H1 (cell line): ENCODE measurements at regions not wholly inside any gene's neighbourhood (a gene's known extent, or its start where the extent isn't known, plus 50 kb on each side); places are given as distances from the start of the nearest gene placed in this dataset.

Experiments
- CTCF ChIA-PET: fragments of 300-600 bp; sonication (Branson Sonifier 250); formaldehyde crosslinking; loops from one replicate; lab custom pipeline; 2021; ENCODE audit not compliant: partially characterized antibody; lab: Charles Lee
- POLR2A ChIA-PET: fragments of 300-600 bp; sonication (Branson Sonifier 250); formaldehyde crosslinking; loops from one replicate; lab custom pipeline; 2021; ENCODE audit warnings: inconsistent platforms; ENCODE audit not compliant: partially characterized antibody; lab: Charles Lee
- DNase-seq, 2 experiments: peaks; one replicate each; pipeline versions ENCODE4 v3.0.0 to v3.0.0-alpha.2; 2010 to 2022; ENCODE audit warnings: low spot score in 2 of 2, low read depth in 1 of 2, mixed read lengths in 1 of 2
- FAIRE-seq: peaks from 2 replicates; lab custom pipeline; 2011; peaks lifted over from hg19 to GRCh38; lab: Jason Lieb, UNC
- H2AFZ ChIP-seq: 2 replicates; pipeline ENCODE4 v1.8.1; 2012; ENCODE audit warnings: low read length, inconsistent platforms
- H2AK5ac ChIP-seq: 2 replicates; pipeline ENCODE4 v1.6.1; 2013; ENCODE audit warnings: low read depth, low read length
- H2BK120ac ChIP-seq: replicated peaks from 2 replicates; pipeline ENCODE3; 2013; ENCODE audit warnings: low read depth, low read length, inconsistent platforms
- H2BK12ac ChIP-seq: 2 replicates; pipeline ENCODE4 v1.6.1; 2013; ENCODE audit warnings: low read depth, low read length
- H2BK15ac ChIP-seq: 2 replicates; pipeline ENCODE4 v1.6.1; 2013; ENCODE audit warnings: low read length
- H2BK20ac ChIP-seq: 2 replicates; pipeline ENCODE4 v1.6.1; 2013; ENCODE audit warnings: low read length
- H2BK5ac ChIP-seq: 2 replicates; pipeline ENCODE4 v1.6.1; 2013; ENCODE audit warnings: low read depth, low read length
- H3K14ac ChIP-seq: 2 replicates; pipeline ENCODE4 v1.6.1; 2013; ENCODE audit warnings: inconsistent platforms; ENCODE audit not compliant: insufficient read length
- H3K18ac ChIP-seq: 2 replicates; pipeline ENCODE4 v1.6.1; 2013; ENCODE audit warnings: low read length; ENCODE audit errors: extremely low read depth
- H3K23ac ChIP-seq: 2 replicates; pipeline ENCODE4 v1.6.1; 2013; ENCODE audit warnings: inconsistent platforms; ENCODE audit not compliant: insufficient read length
- H3K23me2 ChIP-seq: 2 replicates; pipeline ENCODE4 v1.6.1; 2013; ENCODE audit warnings: low read depth, low read length
- H3K27ac ChIP-seq: 2 replicates; pipeline ENCODE4 v1.6.1; 2011; ENCODE audit warnings: low read depth, low read length, inconsistent platforms
- H3K27me3 ChIP-seq, 4 experiments: replicated peaks in 1 of 4; 1 replicate in 1 of 4; 2 replicates in 3 of 4; pipeline versions ENCODE4 v1.6.1 to v1.8.1; 2011 to 2013; ENCODE audit warnings: low read length in 3 of 4, mild to moderate bottlenecking in 3 of 4, inconsistent platforms in 2 of 4, mixed read lengths in 2 of 4, moderate library complexity in 1 of 4; ENCODE audit not compliant: control insufficient read depth in 3 of 4, insufficient read depth in 3 of 4; ENCODE audit errors: extremely low read depth in 1 of 4
- H3K36me3 ChIP-seq, 4 experiments: 2 replicates each; pipeline versions ENCODE4 v1.6.1 to v1.8.1; 2011 to 2013; ENCODE audit warnings: mild to moderate bottlenecking in 4 of 4, low read length in 3 of 4, moderate library complexity in 2 of 4, control low read depth in 1 of 4, inconsistent platforms in 1 of 4; ENCODE audit not compliant: insufficient read depth in 4 of 4, control insufficient read depth in 2 of 4
- H3K4ac ChIP-seq: replicated peaks from 2 replicates; pipeline ENCODE3; 2013; ENCODE audit warnings: low read length, low read depth, mixed read lengths, inconsistent platforms; ENCODE audit not compliant: insufficient read length
- H3K4me1 ChIP-seq, 4 experiments: replicated peaks in 1 of 4; 1 replicate in 1 of 4; 2 replicates in 3 of 4; pipeline versions ENCODE4 v1.6.1 to v1.8.1; 2011 to 2013; ENCODE audit warnings: low read length in 3 of 4, inconsistent platforms in 2 of 4, mixed read lengths in 1 of 4; ENCODE audit not compliant: insufficient read depth in 4 of 4, control insufficient read depth in 3 of 4
- H3K4me2 ChIP-seq, 2 experiments: 2 replicates each; pipeline versions ENCODE4 v1.6.1 to v1.8.1; 2011 to 2013; ENCODE audit warnings: low read depth in 2 of 2, low read length in 2 of 2, control low read depth in 1 of 2, inconsistent platforms in 1 of 2, mild to moderate bottlenecking in 1 of 2; ENCODE audit not compliant: insufficient read depth in 1 of 2
- H3K4me3 ChIP-seq, 4 experiments: fragments of 200-600, 300-600 bp in 1 of 4; sonication (generic), shearing (Covaris generic), sonication (Bioruptor Twin) in 1 of 4; 2 replicates each; pipeline versions ENCODE4 v1.5.1 to v1.8.1; 2011 to 2016; ENCODE audit warnings: low read length in 4 of 4, low read depth in 3 of 4, control low read depth in 2 of 4, inconsistent platforms in 2 of 4, mild to moderate bottlenecking in 2 of 4, mixed read lengths in 1 of 4, moderate library complexity in 1 of 4; ENCODE audit not compliant: insufficient read depth in 2 of 4; ENCODE audit errors: extremely low read depth in 1 of 4
- H3K56ac ChIP-seq: replicated peaks from 2 replicates; pipeline ENCODE3; 2013; ENCODE audit warnings: low read depth, mild to moderate bottlenecking, mixed read lengths, low read length, inconsistent platforms; ENCODE audit not compliant: insufficient read length
- H3K79me1 ChIP-seq: 2 replicates; pipeline ENCODE4 v1.6.1; 2013; ENCODE audit warnings: low read depth, low read length, control low read depth
- H3K79me2 ChIP-seq, 2 experiments: 2 replicates each; pipeline versions ENCODE4 v1.6.1 to v1.8.1; 2012 to 2013; ENCODE audit warnings: low read length in 2 of 2, mild to moderate bottlenecking in 2 of 2, inconsistent platforms in 1 of 2; ENCODE audit not compliant: insufficient read depth in 2 of 2, control insufficient read depth in 1 of 2
- H3K9ac ChIP-seq, 4 experiments: replicated peaks in 1 of 4; 1 replicate in 1 of 4; 2 replicates in 3 of 4; pipeline versions ENCODE4 v1.6.1 to v1.8.1; 2011 to 2013; ENCODE audit warnings: low read depth in 3 of 4, low read length in 3 of 4, control low read depth in 2 of 4, mild to moderate bottlenecking in 2 of 4, moderate library complexity in 2 of 4, inconsistent platforms in 1 of 4; ENCODE audit errors: extremely low read depth in 1 of 4
- H3K9me3 ChIP-seq, 2 experiments: 2 replicates each; pipeline versions ENCODE4 v1.6.1 to v1.8.1; 2012 to 2013; ENCODE audit warnings: mild to moderate bottlenecking in 2 of 2, moderate library complexity in 2 of 2, control low read depth in 1 of 2, inconsistent platforms in 1 of 2, low read depth in 1 of 2, low read length in 1 of 2, mixed read lengths in 1 of 2; ENCODE audit not compliant: insufficient read depth in 2 of 2
- H4K20me1 ChIP-seq, 2 experiments: replicated peaks in 1 of 2; 2 replicates each; pipeline versions ENCODE3 to v1.8.1; 2011 to 2013; ENCODE audit warnings: inconsistent platforms in 2 of 2, low read length in 2 of 2, mild to moderate bottlenecking in 1 of 2; ENCODE audit not compliant: insufficient read depth in 2 of 2, control insufficient read depth in 1 of 2
- H4K5ac ChIP-seq: 2 replicates; pipeline ENCODE4 v1.6.1; 2013; ENCODE audit warnings: low read length, low read depth, mixed read lengths, inconsistent platforms; ENCODE audit not compliant: insufficient read length
- H4K8ac ChIP-seq: 2 replicates; pipeline ENCODE4 v1.8.0; 2013; ENCODE audit warnings: mild to moderate bottlenecking, moderate library complexity, low read length, inconsistent platforms; ENCODE audit not compliant: insufficient read depth; ENCODE audit errors: extremely low read depth
- H4K91ac ChIP-seq: replicated peaks from 2 replicates; pipeline ENCODE3; 2013; ENCODE audit warnings: low read length, mixed read lengths, inconsistent platforms; ENCODE audit not compliant: insufficient read length
- CHD2 ChIP-seq: IDR thresholded peaks from 2 replicates; pipeline ENCODE4 v1.6.1; 2012; ENCODE audit warnings: low read length, improper control_type of control experiment
- JUN ChIP-seq: IDR thresholded peaks from 2 replicates; pipeline ENCODE4 v1.6.1; 2011; ENCODE audit warnings: low read depth, mild to moderate bottlenecking, improper control_type of control experiment, low read length
- JUND ChIP-seq: IDR thresholded peaks from 2 replicates; pipeline ENCODE4 v1.6.1; 2011; ENCODE audit warnings: mild to moderate bottlenecking, improper control_type of control experiment, low read length
- KDM1A ChIP-seq: fragments of 200-600, 300-600 bp; sonication (generic); IDR thresholded peaks from 2 replicates; pipeline ENCODE4 v1.7.1; 2016; ENCODE audit warnings: mild to moderate bottlenecking, low read length, borderline replicate concordance
- NANOG ChIP-seq: IDR thresholded peaks from 2 replicates; pipeline ENCODE4 v1.6.1; 2011; ENCODE audit warnings: low read length, low read depth, mild to moderate bottlenecking, inconsistent platforms; ENCODE audit not compliant: insufficient read depth, poor library complexity, severe bottlenecking
- NRF1 ChIP-seq: IDR thresholded peaks from 2 replicates; pipeline ENCODE4 v1.6.1; 2011; ENCODE audit warnings: mild to moderate bottlenecking, low read depth, low read length, improper control_type of control experiment
- PHF8 ChIP-seq: fragments of 200-600 bp; sonication (generic); conservative IDR thresholded peaks from 2 replicates; pipeline ENCODE4 v1.7.1; 2012; ENCODE audit warnings: low read depth, mild to moderate bottlenecking, inconsistent platforms, low read length, moderate library complexity
- SP1 ChIP-seq: IDR thresholded peaks from 2 replicates; pipeline ENCODE4 v1.6.1; 2011; ENCODE audit warnings: low read depth, low read length
- SUZ12 ChIP-seq: fragments of 200-600 bp; sonication (generic); IDR thresholded peaks from 2 replicates; pipeline ENCODE4 v1.6.1; 2012; ENCODE audit warnings: mild to moderate bottlenecking, inconsistent platforms, low read length, moderate library complexity, mixed read lengths
- TAF1 ChIP-seq: IDR thresholded peaks from 2 replicates; pipeline ENCODE4 v1.6.1; 2011; ENCODE audit warnings: mild to moderate bottlenecking, low read depth, low read length
- TEAD4 ChIP-seq: IDR thresholded peaks from 2 replicates; pipeline ENCODE4 v1.6.1; 2012; ENCODE audit warnings: low read depth, low read length, inconsistent platforms, mixed read lengths
- WGBS, 2 experiments: shearing (Covaris generic) in 1 of 2; methylation state at CpG; one replicate each; pipeline versions ENCODE4 v1.1.6 to v1.1.7; 2013 to 2015; ENCODE audit warnings: low lambda C conversion rate in 2 of 2, mixed read lengths in 2 of 2, inconsistent platforms in 1 of 2, low coverage in 1 of 2, missing lambda C conversion rate in 1 of 2; ENCODE audit not compliant: insufficient replicate concordance in 2 of 2, insufficient coverage in 1 of 2, insufficient read length in 1 of 2; ENCODE audit errors: extremely low coverage in 1 of 2, missing lambda C conversion rate in 1 of 2; 5-methylcytosine and 5-hydroxymethylcytosine counted together
- TF ChIP-seq, protein P1 (sequence below): IDR thresholded peaks from 2 replicates; pipeline ENCODE4 v1.6.1; 2012; ENCODE audit warnings: inconsistent platforms

- no peaks in the 10 kb centered on the region for H3K36me3 ChIP-seq
- H2BK5ac ChIP-seq, result peak overlapping the region; percentile 71; the same call in 1 of the 2 replicates
- peak in 1 of 2 experiments; percentile 84 for DNase-seq
- 0 out of 2 replicates have a peak overlapping the region, but pooled peaks have one; percentile 60 for H2BK12ac ChIP-seq
- ChIA-PET CTCF (interaction anchor here (0.7 to 1.0 kb wide), 3 partner anchors 10 to 24 kb away, joined by 3 read pairs; no protein-coding TSS in a partner anchor), POLR2A (interaction anchor here (0.6 to 1.5 kb wide), 12 partner anchors 9 to 366 kb away, joined by 3 to 7 read pairs (median 3); no protein-coding TSS in a partner anchor)
- no peak overlapping the region; the same call in 1 of the 2 replicates for H2BK15ac ChIP-seq
- H3K23ac ChIP-seq, result no peak overlapping the region
- H3K23me2 ChIP-seq, result peaks cover 2% of the 10 kb centered on the region; the same call in 1 of the 2 replicates
- H3K27me3 ChIP-seq, result no peaks in the 10 kb centered on the region; a peak in 2 of 7 replicates
- peak overlapping the region; percentile 6; the same call in 1 of the 2 replicates for H2AK5ac ChIP-seq
- H3K56ac ChIP-seq, result no peak overlapping the region
- H3K4me1 ChIP-seq, result peaks cover 8 to 17% (median 12%) of the 10 kb centered on the region in 4 experiments
- H4K5ac ChIP-seq, result peak overlapping the region; percentile 12
- H2AFZ ChIP-seq, result no peak overlapping the region
- peak overlapping the region; percentile 14 for H3K4ac ChIP-seq
- H4K8ac ChIP-seq, result no peak overlapping the region; the same call in 1 of the 2 replicates
- H2BK120ac ChIP-seq, result no peak overlapping the region
- H3K18ac ChIP-seq, result peak overlapping the region; percentile 87
- 27% methylated on average over 17 of the region's 17 CpGs; no CpG with 5 or more reads in 1 of the 2 experiments for WGBS, 2 experiments
- peak; percentile 90 for FAIRE-seq
- H3K79me2 ChIP-seq, result no peaks in the 10 kb centered on the region
- H3K27ac ChIP-seq, result no peak overlapping the region
- peak overlapping the region; percentile 33 to 50 for H3K4me2 ChIP-seq
- no peak overlapping the region for H3K14ac ChIP-seq
- no peaks in the 10 kb centered on the region for H4K20me1 ChIP-seq
- H3K9ac ChIP-seq, result no peak overlapping the region; a peak in 1 of 7 replicates
- H3K4me3 ChIP-seq, result peak overlapping the region in 2 of 4 experiments; percentile 10 to 39; a peak in 2 of 8 replicates
- no peaks in the 10 kb centered on the region; a peak in 1 of 4 replicates for H3K9me3 ChIP-seq
- H4K91ac ChIP-seq, result peak overlapping the region; percentile 94
- H2BK20ac ChIP-seq, result peak overlapping the region; percentile 48; the same call in 1 of the 2 replicates
- H3K79me1 ChIP-seq, result 0 out of 2 replicates have a peak, but pooled peaks cover 2% of the 10 kb centered on the region
- TF ChIP-seq PHF8 (no peak), TAF1 (peak; percentile 40; the same call in 1 of the 2 replicates), JUND (0 out of 2 replicates have a peak, but pooled peaks have one; percentile 62), SUZ12 (no peak), NRF1 (no peak), NANOG (no peak), TEAD4 (no peak), CHD2 (no peak), KDM1A (peak; percentile 82), SP1 (peak; percentile 65; the same call in 1 of the 2 replicates), JUN (no peak)
- TF ChIP-seq, protein P1, sequence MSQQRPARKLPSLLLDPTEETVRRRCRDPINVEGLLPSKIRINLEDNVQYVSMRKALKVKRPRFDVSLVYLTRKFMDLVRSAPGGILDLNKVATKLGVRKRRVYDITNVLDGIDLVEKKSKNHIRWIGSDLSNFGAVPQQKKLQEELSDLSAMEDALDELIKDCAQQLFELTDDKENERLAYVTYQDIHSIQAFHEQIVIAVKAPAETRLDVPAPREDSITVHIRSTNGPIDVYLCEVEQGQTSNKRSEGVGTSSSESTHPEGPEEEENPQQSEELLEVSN, result no peak
These were observed 62.6 kb upstream of the PHF21B start for GRCh38 chr22:45072322-45072903.
